GM18870 (cell line): ENCODE measurements at regions not wholly inside any gene's neighbourhood (a gene's known extent, or its start where the extent isn't known, plus 50 kb on each side); places are given as distances from the start of the nearest gene placed in this dataset.

ENCODE experiments used
- ATAC-seq: cut with Tn5 transposase; IDR thresholded peaks from one replicate; pipeline ENCODE4 v1.9.1; 2021; ENCODE audit warnings: moderate library complexity; ENCODE audit not compliant: unreplicated experiment

- no peak for ATAC-seq
Measured at GRCh38 chr18:22839340-22839821, 93.7 kb upstream of the RBBP8 start.

- no peak for ATAC-seq
Measured at GRCh38 chr18:22840606-22841144, 92.5 kb upstream of the RBBP8 start.

GRCh38 chr18:22841840-22842239 is 91.3 kb upstream of the RBBP8 start:
- ATAC-seq, result no peak

GRCh38 chr18:22844190-22844589 is 88.9 kb upstream of the RBBP8 start:
- no peak for ATAC-seq

- ATAC-seq, result no peak
Measured at GRCh38 chr18:22844628-22845027, 88.5 kb upstream of the RBBP8 start.

- ATAC-seq, result no peak
Measured at GRCh38 chr18:22846088-22846683, 86.9 kb upstream of the RBBP8 start.

- ATAC-seq, result no peak
Measured at GRCh38 chr18:22846697-22847096, 86.4 kb upstream of the RBBP8 start.

GRCh38 chr18:22847392-22847791 is 85.7 kb upstream of the RBBP8 start:
- ATAC-seq, result no peak

GRCh38 chr18:22847867-22848451 is 85.2 kb upstream of the RBBP8 start:
- ATAC-seq, result no peak

GRCh38 chr18:22848615-22849014 is 84.5 kb upstream of the RBBP8 start:
- ATAC-seq, result no peak

GRCh38 chr18:22856870-22857269 is 76.3 kb upstream of the RBBP8 start:
- ATAC-seq, result no peak

GRCh38 chr18:22858121-22858520 is 75.0 kb upstream of the RBBP8 start:
- ATAC-seq, result no peak

- no peak for ATAC-seq
Measured at GRCh38 chr18:22860807-22861206, 72.3 kb upstream of the RBBP8 start.

GRCh38 chr18:22865354-22866116 is 67.6 kb upstream of the RBBP8 start:
- ATAC-seq, result no peak

- ATAC-seq, result no peak
Measured at GRCh38 chr18:22868831-22869230, 64.3 kb upstream of the RBBP8 start.

- no peak for ATAC-seq
Measured at GRCh38 chr18:22871809-22872525, 61.2 kb upstream of the RBBP8 start.

- ATAC-seq, result peak; percentile 92
Measured at GRCh38 chr18:22872900-22873537, 60.1 kb upstream of the RBBP8 start.

- no peak for ATAC-seq
Measured at GRCh38 chr18:22879293-22879692, 53.8 kb upstream of the RBBP8 start.

GRCh38 chr18:22882084-22882483 is 51.0 kb upstream of the RBBP8 start:
- ATAC-seq, result no peak

- ATAC-seq, result no peak
Measured at GRCh38 chr18:22883179-22883578, 49.9 kb upstream of the RBBP8 start.
